MCF 10A (cell line): ENCODE measurements at regions not wholly inside any gene's neighbourhood (a gene's known extent, or its start where the extent isn't known, plus 50 kb on each side); places are given as distances from the start of the nearest gene placed in this dataset.

Experiments used
- BruUV-seq: library from RNA; stranded (reverse); fragments of 400-500 nt; replicated peaks from 2 replicates; lab custom pipeline; 2021; lab: Mats Ljungman, UMichigan
- CTCF ChIA-PET: fragments of 300-600 bp; sonication (Branson Sonifier 250); formaldehyde crosslinking; extraction: SDS; loops from one replicate; lab custom pipeline; 2021; ENCODE audit warnings: antibody characterized with exemption, inconsistent platforms; lab: Yijun Ruan, JAX
- POLR2A ChIA-PET: fragments of 300-600, 350-650 bp; sonication (Branson Sonifier 250); formaldehyde crosslinking; extraction: SDS; loops from one replicate; lab custom pipeline; 2020; ENCODE audit warnings: antibody characterized with exemption, inconsistent platforms; lab: Yijun Ruan, JAX
- DNase-seq: peaks from one replicate; pipeline ENCODE4 v3.0.0-alpha.2; 2018; ENCODE audit not compliant: unreplicated experiment
- H3K27ac Mint-ChIP-seq: one replicate; pipeline ENCODE4 v1.8.0; 2022; ENCODE audit warnings: mild to moderate bottlenecking, low read depth, mixed read lengths; ENCODE audit not compliant: unreplicated experiment
- H3K27me3 Mint-ChIP-seq: one replicate; pipeline ENCODE4 v1.8.0; 2022; ENCODE audit warnings: mixed read lengths; ENCODE audit not compliant: insufficient read depth, unreplicated experiment
- H3K36me3 Mint-ChIP-seq: one replicate; pipeline ENCODE4 v1.8.0; 2022; ENCODE audit warnings: mild to moderate bottlenecking, moderate library complexity, mixed read lengths; ENCODE audit not compliant: insufficient read depth, unreplicated experiment
- H3K4me1 Mint-ChIP-seq: one replicate; pipeline ENCODE4 v1.8.0; 2022; ENCODE audit warnings: mixed read lengths; ENCODE audit not compliant: insufficient read depth, unreplicated experiment
- H3K4me3 Mint-ChIP-seq: one replicate; pipeline ENCODE4 v1.8.0; 2022; ENCODE audit warnings: mild to moderate bottlenecking, moderate library complexity, mixed read lengths; ENCODE audit not compliant: unreplicated experiment
- H3K9me3 Mint-ChIP-seq: one replicate; pipeline ENCODE4 v1.8.0; 2022; ENCODE audit warnings: mixed read lengths; ENCODE audit not compliant: unreplicated experiment
- intact Hi-C: fragments of 100-400 bp; cut with micrococcal nuclease; formaldehyde crosslinking; loops from 2 replicates; pipeline ENCODE4 v1.14.1; 2022
- TF ChIP-seq, protein P1 (sequence below): fragments of 200-600 bp; IDR thresholded peaks from one replicate; pipeline ENCODE4 v1.8.0; 2022; ENCODE audit warnings: antibody characterized with exemption, mild to moderate bottlenecking; ENCODE audit not compliant: unreplicated experiment

GRCh38 chr12:75917083-75917482 lies 114.5 kb downstream of the PHLDA1 start:
- no peak overlapping the region for H3K4me3 Mint-ChIP-seq
- no peak for DNase-seq
- H3K27ac Mint-ChIP-seq = no peak overlapping the region
- no peaks in the 10 kb centered on the region for H3K27me3 Mint-ChIP-seq
- intact Hi-C loops = no loop called here
- ChIA-PET CTCF (interaction anchor here (0.7 to 1.1 kb wide), 3 partner anchors 9 to 99 kb away, joined by 3 to 4 read pairs (median 3); no protein-coding TSS in a partner anchor), POLR2A (interaction anchor here (0.7 kb wide), 1 partner anchor 8 kb away, joined by 3 read pairs; no protein-coding TSS in a partner anchor)
- H3K4me1 Mint-ChIP-seq = no peaks in the 10 kb centered on the region
- TF ChIP-seq, protein P1, sequence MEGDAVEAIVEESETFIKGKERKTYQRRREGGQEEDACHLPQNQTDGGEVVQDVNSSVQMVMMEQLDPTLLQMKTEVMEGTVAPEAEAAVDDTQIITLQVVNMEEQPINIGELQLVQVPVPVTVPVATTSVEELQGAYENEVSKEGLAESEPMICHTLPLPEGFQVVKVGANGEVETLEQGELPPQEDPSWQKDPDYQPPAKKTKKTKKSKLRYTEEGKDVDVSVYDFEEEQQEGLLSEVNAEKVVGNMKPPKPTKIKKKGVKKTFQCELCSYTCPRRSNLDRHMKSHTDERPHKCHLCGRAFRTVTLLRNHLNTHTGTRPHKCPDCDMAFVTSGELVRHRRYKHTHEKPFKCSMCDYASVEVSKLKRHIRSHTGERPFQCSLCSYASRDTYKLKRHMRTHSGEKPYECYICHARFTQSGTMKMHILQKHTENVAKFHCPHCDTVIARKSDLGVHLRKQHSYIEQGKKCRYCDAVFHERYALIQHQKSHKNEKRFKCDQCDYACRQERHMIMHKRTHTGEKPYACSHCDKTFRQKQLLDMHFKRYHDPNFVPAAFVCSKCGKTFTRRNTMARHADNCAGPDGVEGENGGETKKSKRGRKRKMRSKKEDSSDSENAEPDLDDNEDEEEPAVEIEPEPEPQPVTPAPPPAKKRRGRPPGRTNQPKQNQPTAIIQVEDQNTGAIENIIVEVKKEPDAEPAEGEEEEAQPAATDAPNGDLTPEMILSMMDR = no peak
- no peaks in the 10 kb centered on the region for H3K36me3 Mint-ChIP-seq
- BruUV-seq = no TSS peak
- H3K9me3 Mint-ChIP-seq = no peaks in the 10 kb centered on the region

DNA sequence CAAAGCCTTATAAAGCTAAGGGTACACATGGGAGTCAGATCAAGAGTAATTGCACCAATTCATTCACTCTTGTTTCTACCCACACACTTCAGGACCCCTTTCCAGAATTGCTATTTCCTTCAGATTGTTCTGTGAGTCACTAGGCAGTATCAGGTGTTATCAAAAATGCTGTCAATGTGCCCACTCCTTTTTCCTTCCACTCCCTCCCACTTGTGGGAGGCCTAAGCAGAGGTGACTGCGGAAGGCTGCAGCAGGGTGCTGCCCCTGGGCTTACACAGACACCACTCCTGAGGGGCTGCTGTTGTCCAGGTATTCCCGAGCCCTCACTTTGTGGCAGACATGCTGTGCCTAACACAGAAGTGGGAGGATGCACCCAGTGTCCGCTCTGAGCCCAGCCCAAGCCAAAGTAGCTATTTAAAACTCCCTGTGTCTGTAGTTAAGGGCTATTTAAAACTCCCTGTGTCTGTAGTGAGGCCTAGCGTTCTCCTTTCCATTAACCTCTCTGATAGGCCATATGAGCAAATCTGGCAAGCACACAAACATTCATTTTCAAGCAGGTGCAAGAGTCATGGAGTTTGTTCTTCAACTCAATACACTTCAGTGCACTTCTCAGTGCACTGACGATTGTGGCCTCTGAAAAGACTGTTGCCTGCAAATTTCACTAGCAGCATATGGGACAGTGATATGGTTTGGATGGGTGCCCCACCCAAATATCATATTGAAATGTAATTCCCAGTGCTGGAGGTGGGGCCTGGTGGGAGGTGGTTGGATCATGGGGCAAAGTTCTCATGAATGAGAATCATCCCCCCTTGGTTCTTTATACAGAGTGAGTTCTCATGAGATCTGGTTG lies 117.8 kb downstream of the PHLDA1 start:
- intact Hi-C loops = no loop called here
- H3K27ac Mint-ChIP-seq = no peak overlapping the region
- BruUV-seq = no TSS peak

DNA sequence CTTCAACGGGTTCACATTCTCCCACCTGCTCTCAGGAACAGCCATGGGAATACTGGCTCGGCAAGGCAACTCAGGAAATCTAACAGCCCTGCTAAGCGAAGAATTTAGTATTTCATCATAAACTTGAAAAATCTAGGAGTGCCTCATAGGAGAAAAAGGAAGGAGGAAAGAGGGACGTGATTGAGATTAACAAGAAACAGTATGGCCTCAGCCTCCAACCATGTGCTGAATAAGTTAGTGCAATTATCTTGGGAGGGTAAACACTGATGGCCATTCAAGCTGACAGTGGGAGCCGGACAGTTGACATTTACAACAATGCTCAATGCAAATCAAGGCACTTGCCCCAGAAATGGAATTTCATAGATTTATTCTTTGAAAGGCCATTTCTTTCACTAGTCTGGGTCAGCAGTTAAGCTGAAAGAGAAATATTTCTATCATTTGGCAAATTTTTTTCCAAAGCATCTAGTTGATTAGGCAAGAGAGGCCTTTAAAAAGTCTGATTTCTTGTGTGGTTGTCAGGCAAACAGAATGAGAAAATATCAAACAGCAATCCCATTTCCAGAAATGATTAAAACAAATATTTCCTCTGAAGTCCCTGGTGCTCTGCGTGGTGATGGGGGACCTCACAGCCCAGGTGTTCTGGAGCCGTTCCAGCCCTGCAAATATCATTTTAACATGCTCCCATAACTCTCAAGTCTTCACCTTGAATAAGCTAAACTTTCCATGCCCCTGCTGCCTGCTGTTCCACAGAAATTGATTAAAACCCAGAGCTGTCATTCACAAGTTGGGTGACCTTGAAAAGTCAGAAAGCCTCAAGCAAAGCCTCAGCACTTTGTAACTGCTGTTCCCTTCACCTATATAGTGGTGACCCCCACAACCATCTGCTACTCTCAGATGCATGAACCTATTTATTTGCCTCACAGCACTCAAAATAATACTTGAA lies 121.6 kb downstream of the PHLDA1 start:
- CTCF ChIA-PET = interaction anchor here (1.3 kb wide), 1 partner anchor 287 kb away, joined by 4 read pairs; no protein-coding TSS in a partner anchor
- POLR2A ChIA-PET = interaction anchor here (0.6 to 3.9 kb wide), 6 partner anchors 7 to 254 kb away, joined by 3 to 15 read pairs (median 3); partner anchors contain the start of gene PHLDA1
- H3K27me3 Mint-ChIP-seq = no peaks in the 10 kb centered on the region

More for the DNA sequence above, 117.8 kb downstream of the PHLDA1 start:
- TF ChIP-seq, protein P1 = no peak
- Mint-ChIP-seq H3K27me3 (no peaks in the 10 kb centered on the region), H3K4me1 (peaks cover 3% of the 10 kb centered on the region), H3K9me3 (no peaks in the 10 kb centered on the region), H3K4me3 (no peak overlapping the region), H3K36me3 (no peaks in the 10 kb centered on the region)
- ChIA-PET CTCF (interaction anchor here (0.5 kb wide), 1 partner anchor 289 kb away, joined by 3 read pairs; no protein-coding TSS in a partner anchor), POLR2A (no interaction called here)
- DNase-seq = no peak

More for the DNA sequence above, 121.6 kb downstream of the PHLDA1 start:
- Mint-ChIP-seq H3K4me3 (no peak overlapping the region), H3K27ac (no peak overlapping the region), H3K9me3 (no peaks in the 10 kb centered on the region), H3K36me3 (no peaks in the 10 kb centered on the region), H3K4me1 (peaks cover 6% of the 10 kb centered on the region)
- TF ChIP-seq, protein P1 = no peak
- DNase-seq = no peak
- intact Hi-C loops = no loop called here
- no TSS peak for BruUV-seq
